GM12878 (cell line): ENCODE measurements at regions not wholly inside any gene's neighbourhood (a gene's known extent, or its start where the extent isn't known, plus 50 kb on each side); places are given as distances from the start of the nearest gene placed in this dataset.

Experiments used
- ATAC-seq: fragments of 200-7000 bp; cut with Tn5 transposase; 3 replicates; pipeline ENCODE4 v1.9.1; 2020; ENCODE audit warnings: mild to moderate bottlenecking, moderate library complexity
- BruUV-seq: library from RNA; stranded (reverse); fragments of 400-500 nt; replicated peaks from 2 replicates; lab custom pipeline; 2021; lab: Mats Ljungman, UMichigan
- CTCF ChIA-PET: fragments of 300-600 bp; sonication (Branson Sonifier 250); formaldehyde crosslinking; extraction: SDS; loops from one replicate; lab custom pipeline; 2021; ENCODE audit warnings: inconsistent platforms; lab: Yijun Ruan, JAX
- POLR2A ChIA-PET: fragments of 350-600 bp; formaldehyde crosslinking; extraction: SDS; loops from one replicate; lab custom pipeline; 2021; ENCODE audit warnings: inconsistent platforms; lab: Charles Lee
- RAD21 ChIA-PET: fragments of 300-600 bp; sonication (Branson Sonifier 250); formaldehyde crosslinking; loops from one replicate; lab custom pipeline; 2023; ENCODE audit warnings: antibody characterized with exemption; ENCODE audit not compliant: unreplicated experiment; lab: Charles Lee
- SMC1A ChIA-PET: fragments of 300-600 bp; sonication (Branson Sonifier 250); formaldehyde crosslinking; loops from one replicate; lab custom pipeline; 2023; ENCODE audit not compliant: unreplicated experiment, uncharacterized antibody; lab: Charles Lee
- DNase-seq: peaks from one replicate; pipeline ENCODE4 v3.0.0-alpha.2; 2011; ENCODE audit warnings: low read depth, low spot score
- FAIRE-seq: peaks from 3 replicates; lab custom pipeline; 2011; peaks lifted over from hg19 to GRCh38; lab: Jason Lieb, UNC
- H2AFZ ChIP-seq: 2 replicates; pipeline ENCODE4 v1.6.0; 2011; ENCODE audit warnings: low read depth, low read length, control low read depth; ENCODE audit not compliant: control insufficient read depth
- H3K27ac ChIP-seq: 2 replicates; pipeline ENCODE4 v1.5.1; 2011; ENCODE audit warnings: control low read depth; ENCODE audit not compliant: control insufficient read depth, insufficient read depth
- H3K27me3 ChIP-seq, 2 experiments: replicated peaks in 1 of 2; 2 replicates each; pipeline versions ENCODE4 v1.6.0 to v1.6.1; 2011; ENCODE audit warnings: low read length in 1 of 2; ENCODE audit not compliant: control insufficient read depth in 2 of 2, insufficient read depth in 2 of 2
- H3K36me3 ChIP-seq, 2 experiments: 2 replicates each; pipeline ENCODE4 v1.5.1; 2011; ENCODE audit warnings: low read length in 1 of 2; ENCODE audit not compliant: control insufficient read depth in 2 of 2, insufficient read depth in 2 of 2
- H3K4me1 ChIP-seq: 2 replicates; pipeline ENCODE4 v1.6.1; 2011; ENCODE audit warnings: mild to moderate bottlenecking, low read length, moderate library complexity, mixed read lengths; ENCODE audit not compliant: control insufficient read depth, insufficient read depth
- H3K4me2 ChIP-seq: 2 replicates; pipeline ENCODE4 v1.6.0; 2011; ENCODE audit warnings: control low read depth; ENCODE audit not compliant: control insufficient read depth, insufficient read depth
- H3K4me3 ChIP-seq: fragments of 200-600 bp; sonication (generic); 2 replicates; pipeline ENCODE4 v1.5.1; 2016
- H3K79me2 ChIP-seq: 2 replicates; pipeline ENCODE4 v1.6.0; 2011; ENCODE audit warnings: low read length; ENCODE audit not compliant: control insufficient read depth, insufficient read depth
- H3K9ac ChIP-seq: 2 replicates; pipeline ENCODE4 v1.8.0; 2011; ENCODE audit warnings: low read length, control low read depth, mixed read lengths; ENCODE audit not compliant: control insufficient read depth, insufficient read depth
- H3K9me3 ChIP-seq: replicated peaks from 3 replicates; pipeline ENCODE4 v1.5.1; 2011; ENCODE audit warnings: mild to moderate bottlenecking, low read length; ENCODE audit not compliant: control insufficient read depth, insufficient read depth
- H4K20me1 ChIP-seq: 2 replicates; pipeline ENCODE4 v1.6.0; 2011; ENCODE audit not compliant: control insufficient read depth, insufficient read depth
- ASH2L ChIP-seq: fragments of 300-600, 200-600 bp; sonication (generic); IDR thresholded peaks from 2 replicates; pipeline ENCODE4 v1.6.1; 2017; ENCODE audit warnings: low read depth, mild to moderate bottlenecking, borderline replicate concordance
- BCL3 ChIP-seq: IDR thresholded peaks from 2 replicates; pipeline ENCODE4 v1.6.1; 2011; ENCODE audit warnings: borderline replicate concordance, low read depth, mild to moderate bottlenecking, moderate library complexity, low read length; ENCODE audit not compliant: insufficient read depth, poor library complexity, severe bottlenecking
- BRCA1 ChIP-seq: IDR thresholded peaks from 2 replicates; pipeline ENCODE4 v1.6.1; 2011; ENCODE audit warnings: low read depth, low read length, improper control_type of control experiment
- CHD4 ChIP-seq: fragments of 200-600 bp; sonication (generic); IDR thresholded peaks from 2 replicates; pipeline ENCODE4 v1.6.1; 2016; ENCODE audit warnings: mild to moderate bottlenecking
- HCFC1 ChIP-seq: fragments of 150-350 bp; IDR thresholded peaks from 2 replicates; pipeline ENCODE4 v1.6.1; 2014; ENCODE audit warnings: low read length
- HDAC2 ChIP-seq: fragments of 200-600 bp; sonication (generic); IDR thresholded peaks from 2 replicates; pipeline ENCODE4 v1.6.1; 2017
- HDGF ChIP-seq: fragments of 450-650 bp; IDR thresholded peaks from 2 replicates; pipeline ENCODE4 v1.6.1; 2016; ENCODE audit warnings: antibody characterized with exemption
- KAT2A ChIP-seq: conservative IDR thresholded peaks from 2 replicates; pipeline ENCODE4 v1.6.1; 2011; ENCODE audit warnings: low read depth, low read length; ENCODE audit not compliant: control insufficient read depth
- MYC ChIP-seq: IDR thresholded peaks from 2 replicates; pipeline ENCODE4 v1.6.1; 2011; ENCODE audit warnings: mild to moderate bottlenecking, low read length, moderate library complexity, inconsistent platforms; ENCODE audit not compliant: insufficient read depth, insufficient replicate concordance, insufficient read length, severe bottlenecking
- NFYA ChIP-seq: IDR thresholded peaks from 2 replicates; pipeline ENCODE4 v1.6.1; 2011; ENCODE audit warnings: low read depth, mild to moderate bottlenecking, low read length, improper control_type of control experiment, borderline replicate concordance
- PRDM15 ChIP-seq: fragments of 450-650 bp; formaldehyde crosslinking; IDR thresholded peaks from 2 replicates; pipeline ENCODE4 v1.4.0; 2020; ENCODE audit warnings: mild to moderate bottlenecking, moderate library complexity
- RELB ChIP-seq: fragments of 450-650 bp; IDR thresholded peaks from 2 replicates; pipeline ENCODE4 v1.6.1; 2017; ENCODE audit warnings: low read depth, mild to moderate bottlenecking, moderate library complexity
- SP1 ChIP-seq: IDR thresholded peaks from one replicate; pipeline ENCODE4 v1.6.1; 2011; ENCODE audit warnings: low read depth, low read length
- SREBF2 ChIP-seq: IDR thresholded peaks from 2 replicates; pipeline ENCODE4 v1.6.1; 2012; ENCODE audit warnings: mild to moderate bottlenecking, low read length
- SRF ChIP-seq, 2 experiments: IDR thresholded peaks; 2 replicates each; pipeline ENCODE4 v1.6.1; 2011; ENCODE audit warnings: low read depth in 2 of 2, low read length in 2 of 2, mild to moderate bottlenecking in 1 of 2, moderate library complexity in 1 of 2
- USF2 ChIP-seq: IDR thresholded peaks from 2 replicates; pipeline ENCODE4 v1.6.1; 2011; ENCODE audit warnings: low read depth, low read length, improper control_type of control experiment, borderline replicate concordance
- WGBS: methylation state at CpG from one replicate; pipeline ENCODE4 v1.1.6; 2016; ENCODE audit warnings: low lambda C conversion rate; ENCODE audit not compliant: insufficient replicate concordance, insufficient coverage; ENCODE audit errors: missing lambda C conversion rate; 5-methylcytosine and 5-hydroxymethylcytosine counted together
- in situ Hi-C: fragments of 300-500 bp; cut with MboI; formaldehyde crosslinking; loops from 9 replicates; pipeline ENCODE4 v1.14.3; 2018; ENCODE audit warnings: mixed read lengths
- intact Hi-C: fragments of 100-400 bp; cut with micrococcal nuclease; formaldehyde crosslinking; loops from one replicate; pipeline ENCODE4 v1.14.2; 2022; ENCODE audit not compliant: unreplicated experiment

GRCh38 chr20:24742436-24742835 is 206.6 kb upstream of the CST7 start (continued):
- TF ChIP-seq MYC (no peak), HDAC2 (no peak), CHD4 (no peak)

- no peak for FAIRE-seq
- CTCF ChIA-PET = no interaction called here
- no TSS peak for BruUV-seq
- H2AFZ ChIP-seq = no peak overlapping the region
- peaks cover 4% of the 10 kb centered on the region for H3K4me1 ChIP-seq
- WGBS = 64% methylated on average over 5 of the region's 5 CpGs
- POLR2A ChIA-PET = no interaction called here
- no peak for DNase-seq
- H3K4me2 ChIP-seq = no peak overlapping the region
- no peak for ATAC-seq
- H4K20me1 ChIP-seq = no peaks in the 10 kb centered on the region
- intact Hi-C loops = no loop called here
- RAD21 ChIA-PET = no interaction called here
- in situ Hi-C loops = no loop called here
- no peak overlapping the region for H3K27ac ChIP-seq
- SMC1A ChIA-PET = no interaction called here
- H3K9ac ChIP-seq = no peak overlapping the region
- H3K9me3 ChIP-seq = no peaks in the 10 kb centered on the region
- H3K4me3 ChIP-seq = no peak overlapping the region
- H3K27me3 ChIP-seq = no peaks in the 10 kb centered on the region
- no peaks in the 10 kb centered on the region for H3K79me2 ChIP-seq
- no peaks in the 10 kb centered on the region for H3K36me3 ChIP-seq
- TF ChIP-seq RELB = no peak
- no peak for TF ChIP-seq SREBF2
- TF ChIP-seq SRF (IDR thresholded peaks at IDR 0.05; ENCODE audit: low read depth in 2 of 2, low read length in 2 of 2) = no peak
- TF ChIP-seq HCFC1 = no peak
- TF ChIP-seq BCL3 = no peak
- no peak for TF ChIP-seq SP1
- no peak for TF ChIP-seq NFYA
- TF ChIP-seq USF2 = no peak
- TF ChIP-seq KAT2A = no peak
- TF ChIP-seq ASH2L = no peak
- TF ChIP-seq PRDM15 (CRISPR knock-in tag) = no peak
- TF ChIP-seq HDGF = no peak
- TF ChIP-seq BRCA1 = no peak
Observed at GRCh38 chr20:24742989-24743388, 206.1 kb upstream of the CST7 start.
